ENCODE measurements at regions not wholly inside any gene's neighbourhood (a gene's known extent, or its start where the extent isn't known, plus 50 kb on each side); places are given as distances from the start of the nearest gene placed in this dataset.

GRCh38 chr5:39775797-39776365 lies 351.1 kb upstream of the DAB2 start:
- TF ChIP-seq, protein P1, sequence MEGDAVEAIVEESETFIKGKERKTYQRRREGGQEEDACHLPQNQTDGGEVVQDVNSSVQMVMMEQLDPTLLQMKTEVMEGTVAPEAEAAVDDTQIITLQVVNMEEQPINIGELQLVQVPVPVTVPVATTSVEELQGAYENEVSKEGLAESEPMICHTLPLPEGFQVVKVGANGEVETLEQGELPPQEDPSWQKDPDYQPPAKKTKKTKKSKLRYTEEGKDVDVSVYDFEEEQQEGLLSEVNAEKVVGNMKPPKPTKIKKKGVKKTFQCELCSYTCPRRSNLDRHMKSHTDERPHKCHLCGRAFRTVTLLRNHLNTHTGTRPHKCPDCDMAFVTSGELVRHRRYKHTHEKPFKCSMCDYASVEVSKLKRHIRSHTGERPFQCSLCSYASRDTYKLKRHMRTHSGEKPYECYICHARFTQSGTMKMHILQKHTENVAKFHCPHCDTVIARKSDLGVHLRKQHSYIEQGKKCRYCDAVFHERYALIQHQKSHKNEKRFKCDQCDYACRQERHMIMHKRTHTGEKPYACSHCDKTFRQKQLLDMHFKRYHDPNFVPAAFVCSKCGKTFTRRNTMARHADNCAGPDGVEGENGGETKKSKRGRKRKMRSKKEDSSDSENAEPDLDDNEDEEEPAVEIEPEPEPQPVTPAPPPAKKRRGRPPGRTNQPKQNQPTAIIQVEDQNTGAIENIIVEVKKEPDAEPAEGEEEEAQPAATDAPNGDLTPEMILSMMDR (IDR thresholded peaks at IDR 0.05; ENCODE audit: insufficient read depth, missing control alignments), result no peak
- no peak for DNase-seq (ENCODE audit: insufficient read length, low spot score)
- no peak for FAIRE-seq

DNA sequence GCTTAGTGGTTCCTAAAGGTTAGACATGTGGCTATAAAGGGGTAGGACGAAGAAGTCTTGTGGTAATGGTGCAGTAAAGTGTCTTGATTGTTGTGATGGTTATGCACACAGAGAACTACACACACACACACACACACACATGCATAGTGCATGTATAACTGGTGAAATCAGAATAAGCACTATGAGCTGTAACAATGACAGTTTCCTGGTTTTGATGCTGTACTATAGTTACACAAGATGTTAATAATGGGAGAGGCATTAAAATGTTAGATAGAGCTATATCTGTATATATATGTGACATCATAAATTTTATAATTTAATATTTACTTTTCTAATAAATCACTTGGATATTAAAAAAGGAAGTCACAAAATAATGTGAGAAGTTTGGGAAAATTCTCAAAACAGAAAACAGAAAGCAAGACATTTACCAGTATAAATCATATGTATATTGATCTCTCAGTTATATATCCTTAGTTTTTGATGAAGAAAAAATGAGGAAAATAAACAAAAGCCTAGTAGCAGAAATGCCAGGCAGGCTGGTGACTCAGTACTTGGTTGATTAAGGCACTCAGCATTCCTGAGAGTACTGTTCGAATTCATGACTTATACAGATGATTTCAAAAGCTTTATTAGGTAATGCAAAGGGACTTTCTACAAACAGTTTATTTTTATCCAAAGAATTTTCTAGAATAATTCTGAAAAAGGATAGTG lies 350.5 kb upstream of the DAB2 start:
- FAIRE-seq (no peak), DNase-seq (ENCODE audit: insufficient read length, low spot score) (no peak)
- TF ChIP-seq, protein P1 (IDR thresholded peaks at IDR 0.05; ENCODE audit: insufficient read depth, missing control alignments), result no peak

GRCh38 chr5:39774605-39775004 lies 349.8 kb upstream of the DAB2 start:
- DNase-seq (ENCODE audit: insufficient read length, low spot score) (no peak), FAIRE-seq (no peak)
- TF ChIP-seq, protein P1 (IDR thresholded peaks at IDR 0.05; ENCODE audit: insufficient read depth, missing control alignments), result no peak

DNA sequence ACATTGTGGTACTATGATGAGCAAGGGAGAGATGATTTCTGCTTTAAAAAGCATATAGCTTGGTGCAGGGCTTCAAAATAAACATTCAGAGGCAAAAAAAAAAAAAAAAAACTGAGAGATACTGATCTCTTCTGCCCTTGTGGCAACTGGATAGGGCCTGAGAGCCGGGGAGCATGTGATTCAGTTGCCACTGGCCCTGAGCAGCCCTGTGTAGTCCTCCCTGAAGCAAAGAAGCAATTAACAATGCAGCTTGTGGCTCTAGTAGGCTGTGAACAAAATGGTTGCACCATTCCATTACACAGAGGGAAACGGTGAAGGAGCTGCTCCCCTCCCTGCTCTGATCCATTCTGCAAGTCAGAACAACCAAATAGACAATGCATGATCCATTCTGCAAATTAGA lies 347.5 kb upstream of the DAB2 start:
- no peak for DNase-seq (ENCODE audit: insufficient read length, low spot score)
- TF ChIP-seq, protein P1 (IDR thresholded peaks at IDR 0.05; ENCODE audit: insufficient read depth, missing control alignments), result no peak
- no peak for FAIRE-seq

DNA sequence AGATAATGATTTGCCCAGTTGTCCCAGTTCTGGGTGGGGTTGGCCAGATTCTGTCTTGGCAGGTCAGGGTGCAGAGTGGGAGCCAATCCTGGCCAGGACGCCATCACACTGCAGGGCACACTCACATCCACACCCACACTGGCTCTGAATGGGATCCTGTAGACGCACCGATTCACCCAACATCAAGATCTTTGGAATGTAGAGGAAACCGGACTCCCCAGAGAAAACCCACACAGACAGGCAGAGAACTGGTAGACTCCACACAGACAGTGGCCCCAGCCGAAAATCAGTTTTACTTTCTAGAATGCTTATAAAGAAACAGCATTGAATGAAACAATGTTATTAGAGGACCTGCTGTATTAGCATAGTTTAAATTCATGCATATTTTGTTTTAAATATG lies 343.1 kb upstream of the DAB2 start:
- FAIRE-seq (no peak), DNase-seq (ENCODE audit: insufficient read length, low spot score) (no peak)
- TF ChIP-seq, protein P1 (IDR thresholded peaks at IDR 0.05; ENCODE audit: insufficient read depth, missing control alignments), result no peak

GRCh38 chr5:39765366-39765765 lies 340.6 kb upstream of the DAB2 start:
- TF ChIP-seq, protein P1 (IDR thresholded peaks at IDR 0.05; ENCODE audit: insufficient read depth, missing control alignments), result no peak
- DNase-seq (ENCODE audit: insufficient read length, low spot score), result no peak
- no peak for FAIRE-seq

DNA sequence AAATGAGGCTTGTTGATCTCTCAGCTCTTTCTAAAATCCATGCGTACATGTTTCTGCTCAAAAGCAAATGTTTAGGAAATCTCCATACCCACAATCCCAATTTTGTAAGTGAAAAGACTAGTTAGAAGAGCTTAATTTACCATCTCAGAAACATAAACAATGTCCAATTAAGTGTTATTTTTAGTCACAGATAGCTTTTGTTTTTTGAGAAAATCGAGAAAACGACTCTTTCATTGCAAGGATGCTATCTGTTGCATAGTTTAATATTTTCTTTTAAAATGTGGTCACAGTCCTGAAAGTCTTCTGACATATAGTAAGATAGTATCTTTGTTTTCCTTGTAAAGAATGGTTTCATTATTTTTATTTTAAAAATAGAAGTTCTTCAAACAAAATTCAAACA lies 338.0 kb upstream of the DAB2 start:
- TF ChIP-seq, protein P1 (IDR thresholded peaks at IDR 0.05; ENCODE audit: insufficient read depth, missing control alignments), result no peak
- no peak for FAIRE-seq
- DNase-seq (ENCODE audit: insufficient read length, low spot score), result no peak
